Stimulated activated naive CD8-positive, alpha-beta T cell treated with anti-CD3 and anti-CD28 coated beads, Interleukin-15, Interleukin-2, amounts not matched to agents 100 ng/mL and 50 ng/mL, for 24 hours (primary cell): ENCODE measurements at regions not wholly inside any gene's neighbourhood (a gene's known extent, or its start where the extent isn't known, plus 50 kb on each side); places are given as distances from the start of the nearest gene placed in this dataset.

ENCODE experiments used
- H3K27ac Mint-ChIP-seq: one replicate; pipeline ENCODE4 v1.8.0; 2021; ENCODE audit warnings: mild to moderate bottlenecking, mixed read lengths
- H3K27me3 Mint-ChIP-seq: one replicate; pipeline ENCODE4 v1.8.0; 2021; ENCODE audit warnings: mixed read lengths
- H3K36me3 Mint-ChIP-seq: one replicate; pipeline ENCODE4 v1.8.0; 2021; ENCODE audit warnings: low read depth, mixed read lengths
- H3K4me1 Mint-ChIP-seq: one replicate; pipeline ENCODE4 v1.8.0; 2021; ENCODE audit warnings: low read depth, mixed read lengths
- H3K4me3 Mint-ChIP-seq: one replicate; pipeline ENCODE4 v1.8.0; 2021; ENCODE audit warnings: mild to moderate bottlenecking, mixed read lengths
- H3K9me3 Mint-ChIP-seq: one replicate; pipeline ENCODE4 v1.8.0; 2021; ENCODE audit warnings: mixed read lengths

GRCh38 chr3:144104679-144105078 is 133.1 kb downstream of the DIPK2A start:
- peaks cover 13% of the 10 kb centered on the region for H3K27me3 Mint-ChIP-seq
- no peak overlapping the region for H3K4me3 Mint-ChIP-seq
- H3K27ac Mint-ChIP-seq, result no peak overlapping the region
- no peaks in the 10 kb centered on the region for H3K36me3 Mint-ChIP-seq
- peaks cover 2% of the 10 kb centered on the region for H3K4me1 Mint-ChIP-seq
- no peaks in the 10 kb centered on the region for H3K9me3 Mint-ChIP-seq

- Mint-ChIP-seq H3K36me3 (no peaks in the 10 kb centered on the region), H3K4me3 (no peak overlapping the region), H3K4me1 (peaks cover 10% of the 10 kb centered on the region), H3K27me3 (peaks cover 13% of the 10 kb centered on the region), H3K27ac (no peak overlapping the region), H3K9me3 (no peaks in the 10 kb centered on the region)
Observed at GRCh38 chr3:144105542-144105941, 133.9 kb downstream of the DIPK2A start.

GRCh38 chr3:144106970-144107369 is 135.3 kb downstream of the DIPK2A start:
- no peaks in the 10 kb centered on the region for H3K9me3 Mint-ChIP-seq
- H3K4me1 Mint-ChIP-seq, result peaks cover 10% of the 10 kb centered on the region
- H3K27me3 Mint-ChIP-seq, result peaks cover 9% of the 10 kb centered on the region
- H3K4me3 Mint-ChIP-seq, result no peak overlapping the region
- no peak overlapping the region for H3K27ac Mint-ChIP-seq
- H3K36me3 Mint-ChIP-seq, result no peaks in the 10 kb centered on the region

- no peaks in the 10 kb centered on the region for H3K36me3 Mint-ChIP-seq
- peaks cover 13% of the 10 kb centered on the region for H3K27me3 Mint-ChIP-seq
- no peak overlapping the region for H3K4me3 Mint-ChIP-seq
- H3K4me1 Mint-ChIP-seq, result peaks cover 10% of the 10 kb centered on the region
- H3K9me3 Mint-ChIP-seq, result no peaks in the 10 kb centered on the region
- no peak overlapping the region for H3K27ac Mint-ChIP-seq
Observed at GRCh38 chr3:144107923-144108322, 136.3 kb downstream of the DIPK2A start.

- H3K4me3 Mint-ChIP-seq, result no peak overlapping the region
- peaks cover 10% of the 10 kb centered on the region for H3K4me1 Mint-ChIP-seq
- H3K27ac Mint-ChIP-seq, result no peak overlapping the region
- H3K36me3 Mint-ChIP-seq, result no peaks in the 10 kb centered on the region
- H3K27me3 Mint-ChIP-seq, result peaks cover 13% of the 10 kb centered on the region
- H3K9me3 Mint-ChIP-seq, result no peaks in the 10 kb centered on the region
Observed at GRCh38 chr3:144109944-144110343, 138.3 kb downstream of the DIPK2A start.

GRCh38 chr3:144112036-144112435 is 140.4 kb downstream of the DIPK2A start:
- Mint-ChIP-seq H3K4me3 (no peak overlapping the region), H3K27me3 (peaks cover 5% of the 10 kb centered on the region), H3K4me1 (peaks cover 10% of the 10 kb centered on the region), H3K36me3 (no peaks in the 10 kb centered on the region), H3K27ac (no peak overlapping the region), H3K9me3 (no peaks in the 10 kb centered on the region)

- Mint-ChIP-seq H3K4me3 (no peak overlapping the region), H3K36me3 (no peaks in the 10 kb centered on the region), H3K9me3 (no peaks in the 10 kb centered on the region), H3K4me1 (peaks cover 10% of the 10 kb centered on the region), H3K27me3 (peaks cover 5% of the 10 kb centered on the region), H3K27ac (no peak overlapping the region)
Observed at GRCh38 chr3:144112437-144112836, 140.8 kb downstream of the DIPK2A start.

GRCh38 chr3:144114767-144115166 is 143.1 kb downstream of the DIPK2A start:
- peaks cover 7% of the 10 kb centered on the region for H3K4me1 Mint-ChIP-seq
- H3K27ac Mint-ChIP-seq, result no peak overlapping the region
- no peaks in the 10 kb centered on the region for H3K36me3 Mint-ChIP-seq
- H3K9me3 Mint-ChIP-seq, result no peaks in the 10 kb centered on the region
- H3K27me3 Mint-ChIP-seq, result peaks cover 5% of the 10 kb centered on the region
- no peak overlapping the region for H3K4me3 Mint-ChIP-seq

- H3K9me3 Mint-ChIP-seq, result no peaks in the 10 kb centered on the region
- H3K27ac Mint-ChIP-seq, result no peak overlapping the region
- H3K4me3 Mint-ChIP-seq, result no peak overlapping the region
- no peaks in the 10 kb centered on the region for H3K4me1 Mint-ChIP-seq
- no peaks in the 10 kb centered on the region for H3K36me3 Mint-ChIP-seq
- no peaks in the 10 kb centered on the region for H3K27me3 Mint-ChIP-seq
Observed at GRCh38 chr3:144119633-144120032, 148.0 kb downstream of the DIPK2A start.

- Mint-ChIP-seq H3K36me3 (no peaks in the 10 kb centered on the region), H3K4me3 (no peak overlapping the region), H3K27me3 (no peaks in the 10 kb centered on the region), H3K9me3 (peaks cover 4% of the 10 kb centered on the region), H3K27ac (no peak overlapping the region), H3K4me1 (no peaks in the 10 kb centered on the region)
Observed at GRCh38 chr3:144121661-144122060, 150.0 kb downstream of the DIPK2A start.

GRCh38 chr3:144127014-144127413 is 155.4 kb downstream of the DIPK2A start:
- Mint-ChIP-seq H3K27me3 (no peaks in the 10 kb centered on the region), H3K36me3 (no peaks in the 10 kb centered on the region), H3K4me3 (no peak overlapping the region), H3K4me1 (peaks cover 10% of the 10 kb centered on the region), H3K27ac (no peak overlapping the region), H3K9me3 (peaks cover 5% of the 10 kb centered on the region)

GRCh38 chr3:144127700-144128099 is 156.1 kb downstream of the DIPK2A start:
- Mint-ChIP-seq H3K4me1 (peaks cover 10% of the 10 kb centered on the region), H3K9me3 (peaks cover 5% of the 10 kb centered on the region), H3K27ac (no peak overlapping the region), H3K4me3 (no peak overlapping the region), H3K27me3 (no peaks in the 10 kb centered on the region), H3K36me3 (no peaks in the 10 kb centered on the region)

- peaks cover 10% of the 10 kb centered on the region for H3K4me1 Mint-ChIP-seq
- peak overlapping the region; percentile 32 for H3K4me3 Mint-ChIP-seq
- H3K9me3 Mint-ChIP-seq, result peaks cover 5% of the 10 kb centered on the region
- H3K27me3 Mint-ChIP-seq, result no peaks in the 10 kb centered on the region
- no peak overlapping the region for H3K27ac Mint-ChIP-seq
- H3K36me3 Mint-ChIP-seq, result no peaks in the 10 kb centered on the region
Observed at GRCh38 chr3:144128108-144128892, 156.7 kb downstream of the DIPK2A start.

GRCh38 chr3:144129536-144130214 is 158.1 kb downstream of the DIPK2A start:
- no peak overlapping the region for H3K4me3 Mint-ChIP-seq
- H3K36me3 Mint-ChIP-seq, result no peaks in the 10 kb centered on the region
- no peaks in the 10 kb centered on the region for H3K27me3 Mint-ChIP-seq
- peaks cover 10% of the 10 kb centered on the region for H3K4me1 Mint-ChIP-seq
- no peak overlapping the region for H3K27ac Mint-ChIP-seq
- H3K9me3 Mint-ChIP-seq, result peaks cover 5% of the 10 kb centered on the region

GRCh38 chr3:144141074-144141473 is 169.5 kb downstream of the DIPK2A start:
- Mint-ChIP-seq H3K27ac (no peak overlapping the region), H3K36me3 (no peaks in the 10 kb centered on the region), H3K4me1 (no peaks in the 10 kb centered on the region), H3K4me3 (no peak overlapping the region), H3K9me3 (peaks cover 18% of the 10 kb centered on the region), H3K27me3 (peaks cover 11% of the 10 kb centered on the region)
